Breast epithelium (tissue), 3 donors: ENCODE measurements at regions not wholly inside any gene's neighbourhood (a gene's known extent, or its start where the extent isn't known, plus 50 kb on each side); places are given as distances from the start of the nearest gene placed in this dataset.
"Not testable (repeated sequence)": the region's sequence is repeated elsewhere in the genome, so short reads cannot be mapped to it uniquely, and the experiment has no call there.

ENCODE experiments used
- CTCF ChIP-seq, 3 donors: fragments of 450-650 bp; IDR thresholded peaks; one replicate each; pipeline ENCODE4 v1.5.1; 2016 to 2017; ENCODE audit warnings: antibody characterized with exemption in 3 of 3, mild to moderate bottlenecking in 3 of 3, moderate library complexity in 3 of 3
- POLR2A ChIP-seq: fragments of 450-650 bp; IDR thresholded peaks from one replicate; pipeline ENCODE4 v1.6.1; 2016; ENCODE audit warnings: antibody characterized with exemption, mild to moderate bottlenecking, moderate library complexity
- POLR2AphosphoS5 ChIP-seq, 3 donors: sonication (generic); formaldehyde crosslinking; IDR thresholded peaks; one replicate each; pipeline ENCODE4 v1.6.1; 2017; ENCODE audit warnings: antibody characterized with exemption in 3 of 3

DNA sequence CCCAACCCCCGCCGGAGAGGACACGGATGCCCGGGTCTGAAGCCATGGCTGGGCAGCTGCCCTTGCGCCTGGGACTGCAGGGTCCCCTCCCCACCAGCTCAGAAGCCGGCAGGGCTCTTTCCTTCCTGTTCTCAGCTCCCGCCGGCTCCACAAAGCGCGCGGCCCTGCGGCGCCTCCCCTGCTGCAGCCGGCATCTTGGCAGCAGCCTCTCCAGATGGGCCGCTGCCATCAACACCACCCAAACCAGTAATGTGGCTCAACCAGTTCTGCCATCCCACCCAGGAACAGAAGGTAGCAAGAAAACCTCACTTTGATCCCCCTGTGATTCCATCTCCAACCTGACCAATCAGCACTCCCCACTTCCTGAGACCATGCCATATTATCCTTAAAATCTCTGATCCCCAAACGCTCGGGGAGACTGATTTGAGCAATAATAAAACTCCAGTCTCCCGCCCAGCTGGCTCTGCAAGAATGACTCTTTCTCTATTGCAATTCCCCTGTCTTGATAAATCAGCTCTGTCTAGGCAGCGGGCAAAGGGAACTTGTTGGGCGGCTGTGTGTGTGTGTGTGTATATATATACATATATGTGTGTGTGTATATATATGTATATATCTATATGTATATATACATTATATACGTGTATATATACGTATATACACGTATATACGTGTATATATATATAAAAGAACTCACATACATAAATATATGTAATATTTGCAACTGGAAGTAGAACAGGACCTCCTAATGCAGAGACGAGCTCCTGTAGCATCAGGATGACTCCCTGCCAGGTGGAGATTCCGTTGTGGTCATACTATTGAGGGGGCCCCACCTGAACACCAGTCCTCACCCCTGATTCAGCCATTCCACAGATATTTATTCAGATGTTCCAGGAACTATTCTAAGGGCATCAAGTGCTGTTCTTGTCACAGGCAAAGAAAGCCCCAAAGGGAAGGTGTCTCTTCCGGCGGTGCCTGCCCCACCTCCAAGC lies 1674.9 kb downstream of the SPATA31A7 start:
- TF ChIP-seq CTCF (IDR thresholded peaks at IDR 0.05); POLR2AphosphoS5 (IDR thresholded peaks at IDR 0.05); POLR2A: not testable (repeated sequence)
